ENCODE measurements at regions not wholly inside any gene's neighbourhood (a gene's known extent, or its start where the extent isn't known, plus 50 kb on each side); places are given as distances from the start of the nearest gene placed in this dataset.

DNA sequence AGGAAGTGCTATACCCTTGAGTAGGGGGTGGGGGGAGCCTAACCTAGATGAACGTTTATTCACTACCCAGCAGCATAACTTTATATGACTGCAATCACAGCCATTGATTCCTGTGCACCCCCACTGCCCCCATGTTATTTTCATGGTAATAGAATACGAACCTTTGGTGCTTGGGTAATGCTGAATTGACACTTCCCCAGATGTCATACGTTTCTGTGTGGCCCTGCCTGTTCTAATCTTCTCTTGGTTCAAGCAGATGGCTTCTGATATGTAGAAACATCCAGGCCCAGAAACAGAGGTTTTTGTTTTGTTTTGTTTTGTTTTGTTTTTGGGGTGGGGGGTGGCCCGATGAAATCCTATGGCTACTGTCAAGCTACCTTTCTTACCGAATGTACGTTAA, 237.9 kb upstream of the TOPAZ1 start:
- Histone ChIP-seq H2AK5ac (ENCODE audit: low read depth, low read length) (no peak overlapping the region), H3K4me3 (ENCODE audit: low read length in 2 of 2) (no peak overlapping the region), H3K9me3 (replicated peaks in 1 of 2; ENCODE audit: control insufficient read depth in 2 of 2, insufficient read depth in 1 of 2, low read depth in 1 of 2, low read length in 2 of 2) (peaks cover 3 to 6% of the 10 kb centered on the region in 2 donors), H4K91ac (ENCODE audit: low read depth, low read length, poor library complexity) (no peak overlapping the region), H3K9ac (ENCODE audit: low read depth, low read length, poor library complexity) (no peak overlapping the region), H2BK120ac (ENCODE audit: low read depth, low read length) (no peak overlapping the region), H3K23ac (ENCODE audit: low read depth, low read length, poor library complexity) (no peak overlapping the region), H3K36me3 (replicated peaks in 1 of 2; ENCODE audit: control insufficient read depth in 2 of 2, insufficient read depth in 2 of 2, low read length in 2 of 2) (no peaks in the 10 kb centered on the region), H2AFZ (ENCODE audit: low read length) (no peak overlapping the region), H3K27ac (replicated peaks; ENCODE audit: low read length) (no peak overlapping the region), H3K18ac (ENCODE audit: low read length) (no peak overlapping the region), H2BK12ac (ENCODE audit: low read length) (no peak overlapping the region), H3K14ac (ENCODE audit: low read length) (peak overlapping the region; percentile 12), H4K8ac (ENCODE audit: low read depth, low read length) (no peak overlapping the region), H2BK15ac (ENCODE audit: low read length) (no peak overlapping the region), H3K4ac (ENCODE audit: low read length) (no peak overlapping the region), H3K4me1 (ENCODE audit: control insufficient read depth in 2 of 2, insufficient read depth in 1 of 2, low read depth in 1 of 2, low read length in 2 of 2) (peaks cover 3 to 4% of the 10 kb centered on the region in 2 donors), H3K4me2 (ENCODE audit: insufficient read depth, low read length, poor library complexity, severe bottlenecking) (no peak overlapping the region), H3K79me1 (ENCODE audit: low read depth, low read length) (no peaks in the 10 kb centered on the region), H3K27me3 (ENCODE audit: control insufficient read depth in 3 of 3, insufficient read depth in 3 of 3, low read depth in 1 of 3, low read length in 3 of 3) (peaks cover 6 to 60% (median 9%) of the 10 kb centered on the region in 3 experiments), H2BK5ac (ENCODE audit: low read length) (no peak overlapping the region)
- no CpG with 5 or more reads among the region's 6 CpGs for WGBS, 2 donors (ENCODE audit: extremely low coverage in 2 of 2, insufficient read length in 2 of 2, insufficient replicate concordance in 1 of 2)
- DNase-seq (ENCODE audit: low spot score) = no peak

DNA sequence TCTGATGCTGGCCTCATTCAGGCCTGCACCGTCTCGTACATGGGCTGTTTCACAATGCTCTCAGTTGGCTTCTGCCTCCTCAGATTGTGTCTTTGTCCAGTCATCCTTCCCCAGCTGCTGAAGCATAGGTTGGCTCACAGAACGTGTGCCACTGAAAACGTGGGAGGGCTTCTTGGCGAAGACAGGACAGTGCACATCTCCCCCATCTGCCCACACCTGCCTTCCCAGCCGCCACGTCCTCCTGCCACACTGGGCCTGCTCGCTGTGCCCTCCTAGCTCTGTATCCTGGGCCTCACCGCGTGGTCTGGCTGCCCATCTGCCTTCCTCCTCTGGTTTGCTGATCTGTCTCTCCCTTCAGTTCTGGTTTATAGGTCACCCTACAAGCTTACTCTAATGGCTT, 230.0 kb upstream of the TOPAZ1 start:
- Histone ChIP-seq H3K79me1 (ENCODE audit: low read depth, low read length) (no peaks in the 10 kb centered on the region), H3K4me3 (ENCODE audit: low read length in 2 of 2) (no peak overlapping the region), H3K4me1 (ENCODE audit: control insufficient read depth in 2 of 2, insufficient read depth in 1 of 2, low read depth in 1 of 2, low read length in 2 of 2) (peaks cover 0 to 6% of the 10 kb centered on the region in 2 donors), H3K9ac (ENCODE audit: low read depth, low read length, poor library complexity) (no peak overlapping the region), H3K36me3 (replicated peaks in 1 of 2; ENCODE audit: control insufficient read depth in 2 of 2, insufficient read depth in 2 of 2, low read length in 2 of 2) (no peaks in the 10 kb centered on the region), H4K8ac (ENCODE audit: low read depth, low read length) (no peak overlapping the region), H3K23ac (ENCODE audit: low read depth, low read length, poor library complexity) (no peak overlapping the region), H3K4ac (ENCODE audit: low read length) (no peak overlapping the region), H3K14ac (ENCODE audit: low read length) (no peak overlapping the region), H4K91ac (ENCODE audit: low read depth, low read length, poor library complexity) (no peak overlapping the region), H2BK15ac (ENCODE audit: low read length) (no peak overlapping the region), H3K9me3 (replicated peaks in 1 of 2; ENCODE audit: control insufficient read depth in 2 of 2, insufficient read depth in 1 of 2, low read depth in 1 of 2, low read length in 2 of 2) (no peaks in the 10 kb centered on the region), H2BK120ac (ENCODE audit: low read depth, low read length) (no peak overlapping the region), H3K18ac (ENCODE audit: low read length) (peak overlapping the region; percentile 20), H3K27me3 (ENCODE audit: control insufficient read depth in 3 of 3, insufficient read depth in 3 of 3, low read depth in 1 of 3, low read length in 3 of 3) (peaks cover 0 to 3% (median 0%) of the 10 kb centered on the region in 3 experiments), H2AFZ (ENCODE audit: low read length) (no peak overlapping the region), H3K27ac (replicated peaks; ENCODE audit: low read length) (no peak overlapping the region), H2BK12ac (ENCODE audit: low read length) (no peak overlapping the region), H2AK5ac (ENCODE audit: low read depth, low read length) (no peak overlapping the region), H3K4me2 (ENCODE audit: insufficient read depth, low read length, poor library complexity, severe bottlenecking) (no peak overlapping the region), H2BK5ac (ENCODE audit: low read length) (no peak overlapping the region)
- no peak for DNase-seq (ENCODE audit: low spot score)
- WGBS, 2 donors (ENCODE audit: extremely low coverage in 2 of 2, insufficient read length in 2 of 2, insufficient replicate concordance in 1 of 2) = no CpG with 5 or more reads among the region's 10 CpGs

DNA sequence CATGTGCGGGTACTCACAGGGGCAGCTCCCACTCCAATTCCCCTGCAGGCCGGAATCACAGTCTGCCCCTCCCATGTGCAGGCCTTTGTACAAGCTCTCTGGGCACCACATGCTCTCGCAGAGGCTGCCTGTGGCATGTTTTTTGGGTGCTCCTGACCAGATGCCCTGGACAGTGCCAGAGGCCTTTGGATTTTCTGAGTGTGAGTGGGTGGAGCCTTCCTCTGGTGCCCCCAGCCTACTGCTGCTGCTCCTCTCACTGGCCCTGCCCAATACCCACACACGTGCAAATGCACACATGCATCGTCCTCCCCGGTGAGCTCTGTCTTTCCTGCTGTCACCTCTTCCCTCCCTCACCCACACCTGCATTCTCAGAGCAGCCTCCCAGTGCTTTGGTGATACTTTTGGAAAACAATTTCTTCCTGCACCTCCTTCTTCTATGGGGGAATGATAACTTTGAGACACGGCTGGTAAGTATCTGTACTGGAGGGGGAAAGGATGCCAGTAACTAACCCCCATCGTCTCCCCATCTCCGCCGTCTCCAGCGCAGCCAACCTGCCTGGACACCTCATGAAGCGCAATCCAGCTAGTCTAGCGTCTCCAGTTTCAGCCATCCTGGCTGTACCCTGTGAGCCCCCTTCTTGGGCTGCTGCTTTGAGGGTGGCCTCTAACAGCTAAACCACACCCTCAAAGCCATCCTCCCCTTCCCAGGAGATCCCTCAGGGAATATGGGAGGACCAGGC, 229.4 kb upstream of the TOPAZ1 start:
- Histone ChIP-seq H2AFZ (ENCODE audit: low read length) (no peak overlapping the region), H3K27ac (replicated peaks; ENCODE audit: low read length) (no peak overlapping the region), H3K23ac (ENCODE audit: low read depth, low read length, poor library complexity) (no peak overlapping the region), H3K4me2 (ENCODE audit: insufficient read depth, low read length, poor library complexity, severe bottlenecking) (no peak overlapping the region), H4K91ac (ENCODE audit: low read depth, low read length, poor library complexity) (no peak overlapping the region), H3K4me1 (ENCODE audit: control insufficient read depth in 2 of 2, insufficient read depth in 1 of 2, low read depth in 1 of 2, low read length in 2 of 2) (peaks cover 0 to 6% of the 10 kb centered on the region in 2 donors), H3K9ac (ENCODE audit: low read depth, low read length, poor library complexity) (no peak overlapping the region), H2BK12ac (ENCODE audit: low read length) (no peak overlapping the region), H3K4ac (ENCODE audit: low read length) (no peak overlapping the region), H2AK5ac (ENCODE audit: low read depth, low read length) (no peak overlapping the region), H3K4me3 (ENCODE audit: low read length in 2 of 2) (no peak overlapping the region), H2BK120ac (ENCODE audit: low read depth, low read length) (no peak overlapping the region), H3K9me3 (replicated peaks in 1 of 2; ENCODE audit: control insufficient read depth in 2 of 2, insufficient read depth in 1 of 2, low read depth in 1 of 2, low read length in 2 of 2) (no peaks in the 10 kb centered on the region), H2BK15ac (ENCODE audit: low read length) (no peak overlapping the region), H4K8ac (ENCODE audit: low read depth, low read length) (no peak overlapping the region), H3K18ac (ENCODE audit: low read length) (peak overlapping the region; percentile 32), H3K79me1 (ENCODE audit: low read depth, low read length) (no peaks in the 10 kb centered on the region), H3K36me3 (replicated peaks in 1 of 2; ENCODE audit: control insufficient read depth in 2 of 2, insufficient read depth in 2 of 2, low read length in 2 of 2) (no peaks in the 10 kb centered on the region), H2BK5ac (ENCODE audit: low read length) (no peak overlapping the region), H3K27me3 (ENCODE audit: control insufficient read depth in 3 of 3, insufficient read depth in 3 of 3, low read depth in 1 of 3, low read length in 3 of 3) (peaks cover 0 to 4% (median 0%) of the 10 kb centered on the region in 3 experiments), H3K14ac (ENCODE audit: low read length) (no peak overlapping the region)
- no peak for DNase-seq (ENCODE audit: low spot score)
- no CpG with 5 or more reads among the region's 13 CpGs for WGBS, 2 donors (ENCODE audit: extremely low coverage in 2 of 2, insufficient read length in 2 of 2, insufficient replicate concordance in 1 of 2)

DNA sequence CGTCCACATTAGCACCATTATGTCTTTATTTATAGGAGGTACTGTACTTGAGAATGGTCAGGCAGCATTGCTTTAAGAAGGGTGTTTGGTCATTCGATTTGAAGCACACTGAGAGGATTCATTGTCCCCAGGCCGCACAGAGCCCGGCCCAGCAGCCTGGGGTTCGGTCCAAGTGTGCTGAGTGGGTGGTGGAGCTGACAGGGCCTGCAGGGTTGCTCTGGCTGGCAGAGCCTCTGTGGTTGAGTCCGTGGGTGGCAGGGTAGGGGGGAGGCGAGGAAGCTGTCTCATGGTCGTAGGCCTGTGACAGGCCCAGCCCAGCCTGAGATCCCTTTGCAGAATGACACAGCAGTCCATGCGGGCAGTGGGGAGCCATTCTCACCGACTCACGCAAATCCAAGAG, 227.7 kb upstream of the TOPAZ1 start:
- Histone ChIP-seq H3K79me1 (ENCODE audit: low read depth, low read length) (no peaks in the 10 kb centered on the region), H2BK120ac (ENCODE audit: low read depth, low read length) (no peak overlapping the region), H3K9ac (ENCODE audit: low read depth, low read length, poor library complexity) (no peak overlapping the region), H3K4me3 (ENCODE audit: low read length in 2 of 2) (no peak overlapping the region), H2BK5ac (ENCODE audit: low read length) (no peak overlapping the region), H3K27me3 (ENCODE audit: control insufficient read depth in 3 of 3, insufficient read depth in 3 of 3, low read depth in 1 of 3, low read length in 3 of 3) (peaks cover 0 to 15% (median 0%) of the 10 kb centered on the region in 3 experiments), H2BK15ac (ENCODE audit: low read length) (no peak overlapping the region), H4K8ac (ENCODE audit: low read depth, low read length) (no peak overlapping the region), H3K4ac (ENCODE audit: low read length) (no peak overlapping the region), H3K23ac (ENCODE audit: low read depth, low read length, poor library complexity) (no peak overlapping the region), H3K18ac (ENCODE audit: low read length) (no peak overlapping the region), H3K4me1 (ENCODE audit: control insufficient read depth in 2 of 2, insufficient read depth in 1 of 2, low read depth in 1 of 2, low read length in 2 of 2) (peaks cover 0 to 8% of the 10 kb centered on the region in 2 donors), H2BK12ac (ENCODE audit: low read length) (no peak overlapping the region), H3K27ac (replicated peaks; ENCODE audit: low read length) (no peak overlapping the region), H2AFZ (ENCODE audit: low read length) (no peak overlapping the region), H3K9me3 (replicated peaks in 1 of 2; ENCODE audit: control insufficient read depth in 2 of 2, insufficient read depth in 1 of 2, low read depth in 1 of 2, low read length in 2 of 2) (no peaks in the 10 kb centered on the region), H2AK5ac (ENCODE audit: low read depth, low read length) (no peak overlapping the region), H3K14ac (ENCODE audit: low read length) (no peak overlapping the region), H3K36me3 (replicated peaks in 1 of 2; ENCODE audit: control insufficient read depth in 2 of 2, insufficient read depth in 2 of 2, low read length in 2 of 2) (no peaks in the 10 kb centered on the region), H3K4me2 (ENCODE audit: insufficient read depth, low read length, poor library complexity, severe bottlenecking) (no peak overlapping the region), H4K91ac (ENCODE audit: low read depth, low read length, poor library complexity) (no peak overlapping the region)
- no peak for DNase-seq (ENCODE audit: low spot score)
- no CpG with 5 or more reads among the region's 11 CpGs for WGBS, 2 donors (ENCODE audit: extremely low coverage in 2 of 2, insufficient read length in 2 of 2, insufficient replicate concordance in 1 of 2)

Measured in neuronal stem cell (in vitro differentiated cells).